GM19455 (cell line): ENCODE measurements at regions not wholly inside any gene's neighbourhood (a gene's known extent, or its start where the extent isn't known, plus 50 kb on each side); places are given as distances from the start of the nearest gene placed in this dataset.
"Not testable (repeated sequence)": the region's sequence is repeated elsewhere in the genome, so short reads cannot be mapped to it uniquely, and the experiment has no call there.

Source experiments
- ATAC-seq: cut with Tn5 transposase; IDR thresholded peaks from one replicate; pipeline ENCODE4 v1.9.1; 2021; ENCODE audit not compliant: unreplicated experiment

DNA sequence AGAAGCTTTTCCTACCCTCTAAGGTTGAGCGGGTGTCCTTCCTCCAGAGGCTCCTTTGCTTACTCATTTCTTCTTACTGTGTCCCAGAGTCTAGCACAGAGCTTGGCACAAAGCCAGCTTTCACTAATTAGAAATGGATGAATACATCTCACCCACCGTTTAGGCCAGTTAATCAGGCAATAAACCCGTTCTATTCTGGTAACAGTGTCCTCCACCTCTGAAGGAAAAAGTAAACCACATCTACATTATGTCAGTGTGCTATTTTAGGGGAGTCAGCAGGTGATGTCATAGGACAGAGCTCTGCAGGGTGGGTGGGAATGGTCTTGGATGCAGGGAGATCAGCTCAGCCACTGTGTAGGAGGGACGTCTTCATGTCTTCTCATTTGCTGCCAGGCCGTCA, 109.2 kb downstream of the OSTF1 start:
- no peak for ATAC-seq

DNA sequence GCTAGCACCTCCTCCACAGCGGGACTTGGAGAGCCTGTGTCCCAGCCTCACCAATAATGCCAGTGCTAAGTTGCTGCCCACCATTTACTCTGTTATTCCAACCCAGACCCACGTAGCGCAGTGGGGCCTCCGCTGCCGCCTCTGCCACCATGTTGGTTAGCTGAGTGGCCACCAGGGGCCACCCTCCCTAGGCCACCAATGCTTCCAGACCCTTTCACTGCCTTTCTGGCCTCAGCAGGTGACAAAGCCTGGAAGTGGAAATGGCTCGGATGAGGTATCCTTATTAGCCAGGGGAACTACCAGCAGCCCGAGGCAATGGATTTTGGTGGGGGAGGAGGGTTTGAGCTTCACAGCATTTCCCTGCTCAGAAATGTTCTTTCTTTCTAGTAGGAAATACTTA, 110.1 kb downstream of the OSTF1 start:
- no peak for ATAC-seq

DNA sequence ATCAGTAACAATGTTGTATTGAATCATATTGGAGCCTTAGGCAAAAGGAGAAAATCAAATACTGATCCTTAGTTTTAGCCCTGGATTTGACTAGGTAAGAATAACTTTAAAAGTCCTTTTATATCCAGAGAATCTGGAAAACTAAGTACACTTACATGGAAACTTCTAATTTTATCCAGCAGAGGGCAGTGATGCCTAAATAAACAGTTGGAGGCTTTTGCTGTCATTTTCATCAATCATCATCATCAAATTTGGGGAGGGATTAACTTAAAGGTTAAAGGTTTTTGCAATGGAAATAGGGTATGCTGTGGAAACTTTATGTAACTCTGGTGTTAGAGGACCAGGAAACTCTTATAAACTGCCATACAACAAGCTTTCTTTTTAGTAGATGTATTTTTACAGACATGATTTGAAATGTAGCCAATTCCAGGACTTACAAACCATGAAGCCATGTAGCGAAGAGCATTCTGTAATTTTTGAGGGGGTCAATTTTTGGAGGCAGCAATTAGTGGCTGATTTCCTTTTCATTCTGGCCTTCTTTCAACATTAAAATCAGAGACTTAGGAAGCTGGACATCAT, 112.7 kb downstream of the OSTF1 start:
- ATAC-seq = no peak

DNA sequence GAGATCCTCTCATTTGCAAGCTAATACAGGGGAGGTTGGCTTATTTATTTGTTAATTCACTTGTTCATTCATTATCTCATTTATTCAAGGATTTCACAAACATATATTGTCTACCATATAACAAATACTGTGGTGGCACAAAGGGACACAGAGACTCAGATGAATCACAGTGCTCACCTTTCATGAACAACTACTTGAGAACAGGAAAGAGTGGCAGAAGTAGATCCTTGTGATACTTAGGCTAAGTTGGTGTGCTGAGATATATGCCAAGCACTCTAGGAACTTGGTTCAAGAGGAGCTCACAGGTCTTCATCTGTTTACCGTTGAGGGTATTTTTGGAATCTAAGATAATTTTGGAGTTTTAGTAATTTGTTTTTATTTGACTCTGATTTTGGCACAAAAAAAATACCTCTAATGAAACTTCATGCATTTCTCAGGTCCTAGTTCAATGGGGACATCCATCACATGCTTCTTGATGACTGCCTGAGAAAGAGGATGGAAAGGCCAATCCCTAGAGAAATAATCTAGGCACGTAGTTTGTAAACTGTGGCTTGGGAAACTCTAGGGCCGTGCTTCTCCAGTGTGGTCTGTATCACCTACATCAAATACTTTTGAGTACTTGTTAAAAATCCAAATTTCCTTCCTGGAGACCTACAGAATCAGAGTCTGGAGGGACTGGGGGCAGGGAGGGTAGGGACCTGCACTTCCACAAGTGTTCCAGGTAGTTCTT, 113.3 kb downstream of the OSTF1 start:
- ATAC-seq = no peak

DNA sequence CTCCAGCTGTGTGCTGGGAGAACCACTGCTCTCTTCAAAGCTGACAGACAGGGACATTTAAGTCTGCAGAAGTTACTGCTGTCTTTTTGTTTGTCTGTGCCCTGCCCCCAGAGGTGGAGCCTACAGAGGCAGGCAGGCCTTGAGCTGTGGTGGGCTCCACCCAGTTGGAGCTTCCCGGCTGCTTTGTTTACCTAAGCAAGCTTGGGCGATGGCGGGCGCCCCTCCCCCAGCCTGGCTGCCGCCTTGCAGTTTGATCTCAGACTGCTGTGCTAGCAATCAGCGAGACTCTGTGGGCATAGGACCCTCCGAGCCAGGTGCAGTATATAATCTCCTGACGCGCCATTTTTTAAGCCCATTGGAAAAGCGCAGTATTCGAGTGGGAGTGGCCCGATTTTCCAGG, 119.7 kb downstream of the OSTF1 start:
- ATAC-seq = not testable (repeated sequence)

DNA sequence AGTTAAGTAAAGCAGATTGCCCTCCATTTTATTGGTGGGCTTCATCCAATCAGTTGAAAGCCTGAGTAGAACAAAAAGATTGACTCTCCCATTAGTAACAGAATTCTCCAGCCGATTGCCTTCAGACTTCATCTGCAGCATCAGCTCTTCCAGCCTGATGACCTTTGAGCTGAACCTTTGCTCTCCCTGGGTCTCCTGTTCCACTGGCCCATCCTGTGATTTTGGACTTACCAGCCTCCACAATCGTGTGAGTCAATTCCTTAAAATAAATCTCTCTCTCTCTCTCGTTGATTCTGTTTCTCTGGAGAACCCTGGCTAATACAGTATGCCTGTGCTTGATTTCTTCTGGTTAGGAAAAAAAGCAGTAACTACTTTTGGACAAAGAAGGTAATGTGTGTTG, 121.9 kb downstream of the OSTF1 start:
- no peak for ATAC-seq

DNA sequence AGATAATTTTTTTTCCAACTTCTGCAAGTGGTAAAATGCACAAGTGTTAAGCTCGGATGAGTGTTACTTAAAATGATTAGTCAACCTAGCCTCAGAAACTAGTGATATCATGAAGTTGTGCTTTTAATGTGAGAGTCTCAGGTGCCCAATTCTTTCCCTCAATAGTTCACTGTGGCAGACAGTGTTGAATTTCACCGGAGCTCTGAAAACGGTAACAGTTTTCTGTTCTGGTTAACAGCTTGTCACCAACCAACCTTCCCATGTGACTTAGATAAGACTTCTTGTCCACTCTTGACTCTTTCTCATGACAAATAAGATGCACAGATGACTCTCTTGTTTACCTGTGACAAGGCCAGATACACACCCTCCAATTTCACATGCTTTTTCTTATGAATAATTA, 125.5 kb downstream of the OSTF1 start:
- ATAC-seq = no peak

DNA sequence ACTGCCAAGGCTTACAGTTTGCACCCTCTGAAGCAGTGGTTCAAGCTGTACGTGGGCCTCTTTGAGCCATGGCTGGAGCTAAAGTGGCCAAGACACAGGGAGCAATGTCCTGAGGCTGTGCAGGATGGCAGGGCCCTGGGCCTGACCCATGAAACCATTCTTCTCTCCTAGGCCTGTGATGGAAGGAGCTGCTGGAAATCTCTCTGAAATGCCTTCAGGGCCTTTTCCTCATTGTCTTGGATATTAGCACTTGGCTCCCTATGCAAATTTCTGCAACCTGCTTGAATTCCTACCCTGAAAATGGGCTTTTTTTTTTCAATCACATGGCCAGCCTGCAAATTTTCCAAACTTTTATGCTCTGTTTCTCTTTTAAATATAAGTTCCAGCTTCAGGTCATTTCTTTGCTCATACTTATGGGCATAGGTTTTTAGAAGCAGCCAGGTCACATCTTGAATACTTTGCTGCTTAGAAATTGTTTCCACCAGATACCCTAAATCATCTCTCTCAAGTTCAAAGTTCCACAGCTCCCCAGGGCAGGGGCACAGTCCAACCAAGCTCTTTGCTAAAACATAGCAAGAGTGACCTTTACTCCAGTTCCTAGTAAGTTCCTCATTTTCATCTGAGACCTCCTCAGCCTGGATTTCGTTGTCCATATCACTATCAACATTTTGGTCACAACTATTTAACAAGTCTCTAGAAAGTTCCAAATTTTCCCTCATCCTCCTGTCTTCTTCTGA, 138.3 kb downstream of the OSTF1 start:
- ATAC-seq = no peak

DNA sequence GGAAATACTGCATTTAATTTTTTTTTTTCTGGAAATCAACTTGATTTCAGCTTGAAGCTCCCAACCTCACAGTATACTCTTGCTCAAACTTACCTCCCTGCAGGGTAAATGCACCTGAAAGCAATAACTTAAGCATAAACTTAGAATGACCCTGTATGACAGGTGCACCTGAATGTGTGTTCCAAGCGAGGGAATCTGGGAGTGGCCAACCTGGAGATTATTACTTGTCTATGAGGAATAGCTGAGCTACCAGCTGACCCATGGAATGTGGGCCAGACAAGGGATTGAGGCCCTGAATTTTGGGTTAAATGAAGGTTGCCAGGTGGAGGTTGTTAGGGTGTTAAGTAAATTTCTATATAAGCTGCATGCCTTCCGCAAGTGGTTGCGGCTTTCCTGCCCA, 140.6 kb downstream of the OSTF1 start:
- no peak for ATAC-seq

DNA sequence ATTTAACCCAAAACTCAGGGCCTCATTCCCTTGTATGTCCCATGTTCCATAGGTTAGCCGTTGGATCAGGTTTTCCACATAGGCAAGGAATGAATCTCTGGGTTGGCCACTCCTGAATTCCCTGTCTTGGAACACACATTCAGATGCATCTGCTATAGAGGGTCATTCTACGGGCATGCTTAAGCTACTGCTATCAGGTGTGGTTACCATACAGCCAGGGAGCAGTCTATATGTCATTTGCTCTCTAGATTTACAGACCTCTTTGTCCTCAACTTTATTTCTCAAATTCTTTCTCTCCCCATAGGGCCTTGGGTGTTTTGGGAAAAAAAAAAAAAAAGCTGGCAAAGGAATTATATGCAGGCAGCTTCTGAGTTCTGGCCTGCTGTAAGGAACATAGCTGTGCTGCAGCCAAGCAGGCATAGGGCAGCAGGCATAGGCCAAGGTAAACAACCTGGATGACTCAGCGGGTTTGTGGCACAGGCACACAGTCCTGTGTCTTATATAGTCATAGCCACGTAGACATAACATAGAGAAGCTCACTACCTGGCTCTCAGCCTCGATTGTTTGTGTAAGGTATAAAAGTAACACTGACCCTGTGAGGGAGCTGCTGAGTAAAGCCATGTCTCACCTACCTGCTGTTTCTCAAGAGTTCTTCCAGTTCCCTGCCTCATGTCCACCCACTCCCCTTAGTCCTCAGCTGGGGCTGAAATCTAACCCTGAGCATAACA, 141.5 kb downstream of the OSTF1 start:
- no peak for ATAC-seq

DNA sequence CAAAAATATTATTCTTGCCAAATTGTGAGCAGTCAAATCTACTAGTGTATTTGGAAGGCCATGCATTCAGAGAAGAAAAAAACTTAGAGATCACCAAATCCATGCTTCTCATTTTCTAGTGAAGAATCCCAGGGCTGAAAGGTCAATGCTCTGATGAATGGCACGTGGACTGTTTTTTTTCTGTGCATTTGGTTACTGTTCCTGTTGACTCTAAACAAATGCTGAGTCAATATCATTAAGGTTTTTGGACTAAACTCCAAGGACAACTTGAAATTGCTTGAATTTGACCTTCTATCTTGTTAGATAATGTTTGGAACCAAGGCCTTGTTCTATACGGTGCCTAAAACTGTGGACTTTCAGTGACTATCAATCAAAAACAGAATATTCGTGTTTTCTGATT, 142.2 kb downstream of the OSTF1 start:
- no peak for ATAC-seq

DNA sequence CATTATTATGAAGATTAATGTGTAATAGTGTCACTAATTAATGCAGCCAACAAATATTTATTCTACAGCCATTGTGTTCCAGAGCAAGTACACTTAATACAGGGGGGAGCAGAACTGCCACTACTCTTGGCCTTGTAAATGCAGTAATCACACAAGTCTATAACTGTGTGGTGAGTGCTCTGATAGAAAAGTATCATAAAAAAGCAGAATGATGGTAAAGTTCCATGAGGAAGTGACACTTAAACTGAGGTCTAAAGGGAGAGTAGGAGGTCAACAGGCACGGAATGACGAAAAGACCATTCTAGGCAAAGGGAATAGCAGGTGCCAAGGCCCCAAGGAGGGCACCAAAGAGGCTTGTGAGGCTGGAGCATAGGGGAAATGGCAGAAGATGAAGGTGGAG, 142.9 kb downstream of the OSTF1 start:
- ATAC-seq = no peak

DNA sequence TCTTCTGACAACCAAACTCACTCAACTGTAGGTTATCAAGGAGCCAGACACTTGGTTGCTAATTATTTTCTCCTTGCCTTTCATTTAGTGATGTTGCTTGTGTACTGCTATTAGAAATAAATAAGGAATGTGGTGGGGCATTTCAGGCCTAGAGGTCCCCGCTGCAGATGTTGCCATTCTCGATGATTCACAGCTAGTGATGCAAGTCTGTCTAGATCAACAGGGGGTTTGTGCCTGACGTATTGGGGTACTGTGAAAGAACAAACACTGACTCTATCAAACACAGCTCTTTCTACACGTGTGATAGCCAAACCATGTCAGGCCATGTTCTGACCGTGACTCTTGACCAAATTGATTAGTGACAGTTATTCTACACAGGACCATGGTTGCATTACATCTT, 144.7 kb downstream of the OSTF1 start:
- ATAC-seq = no peak

DNA sequence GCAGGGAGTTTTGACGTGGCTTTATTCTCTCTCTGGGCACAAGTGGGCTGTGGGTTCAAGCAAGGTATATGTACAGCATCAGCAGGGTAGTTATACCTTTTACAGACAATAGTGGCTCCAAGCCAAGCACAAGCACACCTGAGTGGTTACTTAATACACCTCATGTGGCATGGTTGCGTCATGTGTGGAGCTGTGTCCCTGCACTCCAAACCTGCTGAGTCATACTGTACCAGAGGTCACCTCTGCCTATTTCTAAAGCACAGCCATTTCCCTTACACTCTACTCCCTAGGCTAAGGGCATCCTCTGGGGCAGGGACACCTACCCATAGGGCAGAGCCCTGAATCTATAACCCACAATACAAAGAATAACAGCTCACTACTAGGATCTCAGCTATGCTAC, 147.3 kb downstream of the OSTF1 start:
- ATAC-seq = no peak

DNA sequence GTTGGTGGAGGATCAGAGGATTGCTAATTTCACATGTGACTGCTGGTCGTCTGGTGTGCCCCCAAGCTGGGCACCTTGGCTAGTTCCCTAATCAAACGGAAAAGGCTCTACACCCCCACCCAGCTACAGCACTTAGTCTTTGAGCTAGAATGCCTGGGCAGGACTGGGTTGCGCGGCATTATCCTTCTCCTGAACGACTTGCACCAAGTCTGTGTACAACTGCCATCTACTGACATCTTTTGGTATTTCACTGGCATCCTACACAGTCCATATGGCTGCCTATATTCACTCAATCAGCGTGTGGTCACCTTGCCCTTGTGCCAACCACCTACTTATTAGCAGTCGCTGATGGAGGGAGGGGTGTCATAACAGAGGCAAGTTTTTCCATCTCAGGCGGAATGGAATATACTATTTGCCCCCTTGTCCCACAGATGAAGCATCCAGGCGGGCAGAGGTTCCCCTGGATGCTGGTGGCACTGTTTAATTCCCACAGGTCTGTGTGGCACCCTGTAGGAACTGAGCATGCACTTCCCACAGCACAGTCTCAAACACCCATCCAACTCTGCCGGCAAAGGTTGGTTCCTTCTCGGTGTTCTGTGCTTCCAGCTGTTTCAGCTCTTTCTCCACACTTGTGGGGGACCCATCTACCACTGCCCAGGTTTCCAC, 150.1 kb downstream of the OSTF1 start:
- peak; percentile 97 for ATAC-seq

DNA sequence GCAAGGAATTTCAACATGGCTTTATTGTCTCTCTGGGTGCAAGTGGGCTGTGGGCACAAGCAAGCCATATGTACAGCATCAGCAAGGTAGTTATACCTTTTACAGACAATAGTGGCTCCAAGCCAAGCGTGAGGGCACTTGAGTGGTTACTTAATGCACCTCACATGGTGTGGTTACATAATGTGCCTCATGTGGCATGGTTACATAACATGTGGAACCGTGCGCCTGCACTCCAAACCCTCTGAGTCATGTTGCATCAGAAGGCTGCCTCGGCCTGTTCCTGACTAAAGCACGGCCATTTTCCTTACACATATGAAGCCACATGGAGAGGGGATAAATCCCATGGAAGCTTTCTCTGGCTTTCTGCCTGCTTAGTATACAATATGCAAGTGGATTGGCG, 150.9 kb downstream of the OSTF1 start:
- ATAC-seq = no peak

DNA sequence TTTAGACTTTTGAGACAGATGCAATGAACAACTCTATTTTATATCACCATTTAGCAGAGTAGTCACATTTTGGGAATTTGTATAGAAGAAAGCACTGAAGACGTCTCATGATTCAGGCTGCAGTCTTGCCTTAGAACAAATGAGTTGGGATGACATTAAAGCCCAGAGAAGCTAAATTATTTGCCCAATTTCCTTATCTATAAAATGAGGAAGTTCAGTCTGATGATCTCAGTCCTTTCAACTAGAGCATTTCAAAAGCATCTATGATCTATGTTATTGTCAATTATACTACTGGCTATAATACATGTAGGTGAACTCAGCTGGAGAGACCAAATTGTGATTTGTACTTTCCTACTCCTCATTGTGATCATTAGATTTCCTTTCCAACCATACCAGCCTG, 154.1 kb downstream of the OSTF1 start:
- no peak for ATAC-seq

DNA sequence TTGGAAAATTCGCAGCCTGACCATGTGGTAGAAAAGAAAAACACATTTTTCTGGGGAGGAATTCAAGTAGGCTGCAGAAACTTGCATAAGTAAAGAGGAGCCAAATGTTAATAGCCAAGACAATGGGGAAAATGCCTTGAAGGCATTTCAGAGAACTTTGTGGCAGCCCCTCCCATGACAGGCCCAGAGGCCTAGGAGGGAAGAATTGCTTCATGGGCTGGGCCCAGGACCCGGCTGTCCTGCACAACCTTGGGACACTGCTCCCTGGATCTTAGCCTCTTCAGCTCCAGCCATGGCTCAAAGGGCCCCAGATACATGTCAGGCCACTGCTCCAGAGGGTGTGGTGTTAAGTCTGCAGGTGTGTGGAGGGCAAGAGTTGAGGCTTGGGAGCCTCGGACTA, 158.6 kb downstream of the OSTF1 start:
- ATAC-seq = no peak

DNA sequence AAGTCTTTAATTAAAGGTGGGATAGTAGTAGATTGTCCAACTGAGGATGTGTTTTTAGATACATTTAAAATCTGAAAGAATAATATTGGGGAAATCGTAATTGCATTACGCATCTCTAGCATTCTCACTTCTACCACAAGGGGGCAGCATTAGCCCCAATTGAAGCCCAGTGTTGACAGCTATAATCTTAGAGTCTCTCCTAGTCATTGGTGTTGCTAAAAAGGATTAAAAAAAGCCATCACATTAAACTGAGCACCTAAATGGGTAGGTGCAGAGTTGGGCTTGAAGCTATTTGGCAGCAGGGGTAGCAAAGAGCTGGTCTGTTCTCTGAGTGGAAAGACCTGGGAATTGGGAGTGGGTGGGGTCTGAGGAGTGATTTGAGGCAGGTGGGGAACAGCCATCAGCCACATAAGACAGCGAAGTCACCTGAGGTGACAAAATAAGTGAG, 177.2 kb downstream of the OSTF1 start:
- ATAC-seq = peak; percentile 73

DNA sequence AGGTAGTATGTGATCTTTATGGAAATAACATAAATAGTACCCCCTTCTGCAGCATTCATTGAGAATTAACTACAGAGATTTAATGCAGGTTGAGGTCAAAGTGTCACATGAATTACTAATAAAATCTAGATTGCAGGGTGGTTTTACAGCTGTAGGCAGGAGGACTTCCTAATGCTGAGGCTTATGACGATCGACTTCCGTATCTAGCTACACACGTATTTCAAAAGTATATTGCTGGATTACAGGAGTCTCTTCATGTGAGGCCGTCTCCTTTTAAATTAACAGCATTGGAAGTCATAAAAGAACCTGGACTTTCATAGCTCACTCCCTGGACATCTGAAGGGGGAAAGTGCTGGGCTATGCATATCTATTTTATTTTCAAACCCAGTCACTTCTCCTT, 180.9 kb downstream of the OSTF1 start:
- ATAC-seq = no peak

DNA sequence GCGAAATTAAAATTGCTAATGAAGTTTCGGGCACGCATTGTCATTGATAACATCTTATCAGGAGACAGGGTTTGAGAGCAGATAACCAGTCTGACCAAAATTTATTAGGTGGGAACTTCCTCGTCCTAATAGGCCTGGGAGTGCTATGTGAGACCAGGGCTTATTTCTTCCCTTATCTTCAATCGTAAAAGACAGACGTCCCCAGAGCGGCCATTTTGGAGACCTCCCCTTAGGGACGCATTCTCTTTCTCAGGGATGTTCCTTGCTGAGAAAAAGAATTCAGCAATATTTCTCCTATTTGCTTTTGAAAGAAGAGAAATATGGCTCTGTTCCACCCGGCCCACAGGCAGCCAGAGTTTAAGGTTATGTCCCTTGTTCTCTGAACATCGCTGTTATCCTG, 184.7 kb downstream of the OSTF1 start:
- not testable (repeated sequence) for ATAC-seq
